ENCODE measurements at regions not wholly inside any gene's neighbourhood (a gene's known extent, or its start where the extent isn't known, plus 50 kb on each side); places are given as distances from the start of the nearest gene placed in this dataset.
"Not testable (repeated sequence)": the region's sequence is repeated elsewhere in the genome, so short reads cannot be mapped to it uniquely, and the experiment has no call there.

GRCh38 chr5:43804723-43805122 is 201.7 kb downstream of the NNT start:
- no peak for DNase-seq

DNA sequence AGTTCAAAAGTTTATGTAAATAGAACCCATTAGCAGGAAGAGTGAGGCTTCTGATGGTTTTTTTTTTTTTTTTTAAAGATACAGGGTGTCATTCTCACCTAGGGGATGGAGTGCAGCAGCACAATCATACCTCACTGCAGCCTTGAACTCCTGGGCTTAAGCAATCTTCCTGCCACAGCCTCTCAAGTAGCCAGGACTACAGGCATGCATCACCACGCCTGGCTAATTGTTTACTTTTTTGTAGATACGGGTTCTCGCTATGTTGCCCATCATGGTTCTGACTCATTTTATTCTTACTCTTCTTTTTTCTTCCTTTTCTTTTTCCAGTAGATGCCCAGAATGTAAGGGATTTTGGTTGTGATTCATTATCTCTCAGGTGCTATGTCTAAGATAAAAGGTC is 201.1 kb downstream of the NNT start:
- no peak for DNase-seq

GRCh38 chr5:43802651-43803050 is 199.7 kb downstream of the NNT start:
- no peak for DNase-seq

DNA sequence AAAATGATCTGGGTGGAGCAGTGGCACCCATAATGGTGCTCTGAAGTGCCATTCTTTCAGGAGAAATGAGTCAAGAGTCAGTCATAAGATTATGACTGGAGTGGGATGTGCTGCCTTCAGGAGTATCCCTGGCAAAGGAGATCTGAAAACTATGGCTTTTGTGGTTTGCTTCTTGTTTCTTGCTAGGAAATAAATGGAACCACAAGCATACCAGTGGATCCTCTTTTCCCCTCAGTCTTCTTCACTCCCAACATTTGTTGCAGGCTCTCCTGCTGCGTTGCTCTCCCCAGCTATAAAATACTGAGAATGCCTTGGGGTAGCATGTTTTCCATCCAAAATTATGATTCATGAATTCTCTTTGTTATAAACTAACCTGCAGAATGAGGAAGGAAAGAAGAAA is 199.1 kb downstream of the NNT start:
- no peak for DNase-seq

GRCh38 chr5:43798740-43799139 is 195.8 kb downstream of the NNT start:
- no peak for DNase-seq

DNA sequence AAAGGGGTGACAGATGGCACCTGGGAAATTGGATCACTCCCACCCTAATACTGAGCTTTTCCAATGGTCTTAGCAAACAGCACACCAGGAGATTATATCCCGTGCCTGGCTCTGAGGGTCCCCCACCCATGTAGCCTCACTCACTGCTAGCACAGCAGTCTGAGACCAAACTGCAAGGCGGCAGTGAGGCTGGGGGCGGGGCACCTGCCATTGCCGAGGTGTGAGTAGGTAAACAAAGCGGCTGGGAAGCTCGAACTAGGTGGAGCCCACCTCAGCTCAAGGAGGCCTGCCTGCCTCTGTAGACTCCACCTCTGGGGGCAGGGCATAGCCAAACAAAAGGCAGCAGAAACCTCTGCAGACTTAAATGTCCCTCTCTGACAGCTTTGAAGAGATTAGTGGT is 188.9 kb downstream of the NNT start:
- not testable (repeated sequence) for DNase-seq

DNA sequence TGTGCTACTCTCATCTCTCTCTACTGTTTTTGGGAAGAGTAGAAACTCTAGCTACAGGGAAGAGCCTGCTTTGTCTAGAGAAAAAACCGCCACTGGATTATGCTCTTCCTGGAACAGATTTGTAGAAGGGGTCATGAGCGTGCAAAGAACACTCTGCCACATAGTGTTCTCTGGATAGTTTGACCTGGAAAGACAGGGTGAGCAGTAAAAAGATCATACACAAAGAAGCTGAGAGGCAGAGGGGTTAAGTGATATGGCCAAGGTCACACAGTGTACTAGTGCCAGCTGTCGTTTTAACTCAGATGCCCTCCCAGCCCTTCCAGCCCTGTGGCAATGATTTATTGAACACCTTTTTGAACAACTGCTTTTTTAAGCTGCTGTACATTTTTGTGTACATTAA is 182.2 kb downstream of the NNT start:
- DNase-seq: no peak

DNA sequence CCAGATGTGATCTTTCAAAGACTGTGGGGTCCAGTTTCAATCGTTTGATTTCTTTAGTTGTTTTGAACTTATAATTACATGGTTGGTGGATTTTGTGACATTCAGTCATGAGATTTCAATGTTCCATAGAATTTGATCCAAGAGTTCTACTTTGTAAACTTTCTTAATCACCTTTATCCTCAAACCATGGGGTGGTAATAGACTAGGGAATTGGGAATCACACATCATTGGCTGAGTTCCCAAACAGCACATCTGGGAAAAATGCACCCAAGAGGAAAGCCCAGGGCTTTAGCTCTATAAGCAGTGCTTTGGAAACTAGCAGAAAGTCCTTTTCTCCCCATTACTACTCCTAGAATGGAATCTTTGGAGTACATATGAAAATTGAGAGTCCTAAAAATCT is 177.6 kb downstream of the NNT start:
- no peak for DNase-seq

DNA sequence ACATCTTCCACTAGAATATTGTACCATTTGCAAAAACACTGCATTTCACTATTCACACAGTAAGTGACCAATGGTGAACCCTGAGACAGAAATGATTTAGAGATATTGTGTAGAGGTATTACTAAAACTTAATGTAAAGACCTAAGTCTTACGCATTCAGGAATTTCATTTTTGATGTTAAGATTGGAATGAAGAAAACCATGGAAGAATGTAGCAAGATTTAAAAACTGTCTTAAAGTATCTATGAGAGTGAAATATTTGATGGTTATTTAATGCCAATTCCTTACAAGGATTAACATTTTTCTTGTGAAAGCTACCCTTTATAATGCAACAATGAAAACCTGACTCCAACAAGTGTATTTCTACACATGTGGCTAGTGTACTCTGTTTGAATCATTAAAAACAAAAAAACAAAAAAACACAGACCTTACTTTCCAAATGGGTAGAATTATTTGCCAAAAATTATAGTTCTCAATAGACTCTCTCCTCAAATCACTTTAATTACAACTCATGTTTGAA is 172.0 kb downstream of the NNT start:
- DNase-seq: no peak

DNA sequence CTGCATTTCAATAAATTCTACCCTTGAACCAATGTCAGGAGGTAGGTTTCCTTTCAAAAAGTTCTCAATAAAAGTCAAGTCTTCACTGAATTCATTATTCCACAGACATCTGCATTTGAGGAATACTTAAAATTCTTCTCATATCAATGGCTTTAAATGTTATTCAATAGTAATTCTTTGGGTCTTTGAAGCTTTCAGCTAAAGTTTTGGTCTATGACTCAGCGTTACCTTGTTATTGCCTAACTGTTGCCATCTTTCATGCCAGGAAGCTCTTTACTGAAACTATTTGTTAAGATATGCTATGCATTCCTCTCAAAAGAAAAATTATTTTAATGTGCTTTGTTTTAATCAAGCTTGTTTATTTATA is 170.5 kb downstream of the NNT start:
- peak; percentile 4 for DNase-seq

- DNase-seq: peak; percentile 57
Measured at GRCh38 chr5:43772764-43773477, 169.9 kb downstream of the NNT start.

- DNase-seq: no peak
Measured at GRCh38 chr5:43772458-43772763, 169.4 kb downstream of the NNT start.

DNA sequence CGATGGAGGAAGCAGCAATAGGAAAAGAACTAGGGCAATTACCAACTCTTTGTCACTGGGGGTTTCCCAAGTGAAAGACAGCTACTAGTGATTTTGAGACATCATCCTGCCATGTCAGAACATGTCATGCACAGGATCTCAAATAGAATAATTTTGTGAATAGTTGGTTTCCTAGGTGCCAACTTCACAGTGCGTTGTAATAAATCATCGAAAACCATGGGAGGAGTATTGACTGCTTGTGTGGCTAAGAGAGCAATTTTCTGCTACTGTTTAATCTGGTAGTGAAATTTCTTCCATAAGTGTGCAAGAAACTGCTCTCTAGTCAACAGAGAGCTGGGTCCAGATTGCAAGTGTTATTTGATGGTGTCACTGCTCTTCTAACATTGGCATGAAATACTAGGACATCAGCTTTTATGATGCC is 168.6 kb downstream of the NNT start:
- DNase-seq: no peak

DNA sequence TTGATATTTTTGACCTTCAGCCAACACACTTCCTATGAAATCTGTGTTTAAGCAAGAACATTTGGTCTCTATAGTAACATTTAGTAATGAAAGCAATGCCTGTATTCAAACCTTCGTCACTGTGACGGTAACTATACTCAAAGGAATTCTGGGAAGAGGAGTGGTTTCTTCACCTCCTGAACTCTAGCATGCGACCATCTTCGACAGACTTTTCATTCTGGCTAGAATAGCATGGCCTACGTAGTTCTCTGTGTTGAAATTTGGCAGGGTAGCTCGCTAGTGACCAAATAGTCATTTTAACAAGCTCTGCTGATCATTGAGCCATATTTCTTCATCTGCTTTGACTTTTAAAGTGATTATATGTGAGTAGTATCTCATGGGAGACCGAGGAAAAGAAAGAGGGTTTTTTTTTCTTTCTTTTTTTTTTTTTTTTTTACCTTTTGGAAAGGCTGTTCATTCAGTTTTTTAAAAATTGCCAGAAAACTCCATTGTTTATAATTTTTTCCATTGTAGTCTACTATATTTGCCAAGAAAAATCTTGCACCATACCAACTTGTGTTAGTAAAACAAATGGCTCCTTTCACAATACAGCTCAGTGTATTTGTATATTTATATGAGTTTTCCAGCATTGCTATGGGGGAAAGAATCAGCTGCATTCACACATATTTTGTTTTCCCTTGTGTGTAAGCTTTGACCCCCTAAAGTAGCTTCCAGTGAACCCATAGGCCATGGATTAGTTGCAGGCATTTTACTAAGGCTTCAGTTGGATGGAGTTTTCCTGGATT is 166.8 kb downstream of the NNT start:
- DNase-seq: peak; percentile 3
